Ovary (tissue), 7 donors: ENCODE measurements at regions not wholly inside any gene's neighbourhood (a gene's known extent, or its start where the extent isn't known, plus 50 kb on each side); places are given as distances from the start of the nearest gene placed in this dataset.

ENCODE experiments used
- DNase-seq, 5 donors: peaks; one replicate each; pipeline ENCODE4 v3.0.0-alpha.2; 2019 to 2020
- H3K27ac ChIP-seq, 2 donors: fragments of 200-600 bp; one replicate each; pipeline versions ENCODE4 v1.5.1 to v1.8.0; 2019 to 2022
- H3K27me3 ChIP-seq: fragments of 200-600 bp; one replicate; pipeline ENCODE4 v1.8.0; 2022
- H3K36me3 ChIP-seq: fragments of 200-600 bp; sonication (generic); one replicate; pipeline ENCODE4 v1.5.1; 2019
- H3K4me1 ChIP-seq: one replicate; pipeline ENCODE4 v1.8.1; 2013; ENCODE audit warnings: mild to moderate bottlenecking, moderate library complexity; ENCODE audit not compliant: insufficient read depth
- H3K4me3 ChIP-seq: fragments of 200-600 bp; sonication (generic); one replicate; pipeline ENCODE4 v1.5.1; 2017
- H3K9me3 ChIP-seq, 2 donors: fragments of 200-600 bp in 1 of 2; sonication (generic) in 1 of 2; one replicate each; pipeline versions ENCODE4 v1.5.1 to v1.8.1; 2013 to 2019; ENCODE audit warnings: mild to moderate bottlenecking in 1 of 2, moderate library complexity in 1 of 2
- CTCF ChIP-seq, 3 donors: fragments of 450-650 bp in 2 of 3; fragments of 200-600 bp in 1 of 3; IDR thresholded peaks; one replicate each; pipeline versions ENCODE4 v1.5.1 to v1.8.0; 2016 to 2022; ENCODE audit warnings: antibody characterized with exemption in 3 of 3, mild to moderate bottlenecking in 1 of 3
- EP300 ChIP-seq: sonication (generic); formaldehyde crosslinking; IDR thresholded peaks from one replicate; pipeline ENCODE4 v1.6.1; 2017; ENCODE audit warnings: antibody characterized with exemption
- POLR2A ChIP-seq: fragments of 450-650 bp; IDR thresholded peaks from one replicate; pipeline ENCODE4 v1.6.1; 2017; ENCODE audit warnings: antibody characterized with exemption, mild to moderate bottlenecking, moderate library complexity
- WGBS, 3 donors: extraction: QIAGEN DNeasy Blood & Tissue Kit in 1 of 3; methylation state at CpG; one replicate each; pipeline versions ENCODE4 v1.1.5 to v1.1.7; 2013 to 2017; 5-methylcytosine and 5-hydroxymethylcytosine counted together
- intact Hi-C, 4 donors: fragments of 100-400 bp; cut with DNase I; formaldehyde crosslinking; loops; one replicate each; pipeline versions ENCODE4 v1.11.0 to v1.15.1; 2022 to 2023
- donor health status: DM: no; HTN: no; CAD: no; lungs with moderate emphysema.
- donor health status: DM: no; HTN: no; CAD: no.
- donor health status: Bipolar disorder and iron deficiency.
- donor health status: DM: no; HTN: no; CAD: no.
- donor health status: DM: yes; HTN: yes; CAD: no.

- WGBS, 3 donors, result 88 to 92% (median 92%) methylated on average over 4 of the region's 4 CpGs
- H3K4me1 ChIP-seq, result no peaks in the 10 kb centered on the region
- H3K9me3 ChIP-seq, result no peaks in the 10 kb centered on the region
- no peaks in the 10 kb centered on the region for H3K36me3 ChIP-seq
- no peak overlapping the region for H3K4me3 ChIP-seq
- intact Hi-C loops, result no loop called here
- H3K27ac ChIP-seq, result no peak overlapping the region
- no peaks in the 10 kb centered on the region for H3K27me3 ChIP-seq
- TF ChIP-seq POLR2A (no peak), CTCF (IDR thresholded peaks at IDR 0.05) (no peak), EP300 (no peak)
- DNase-seq, result no peak
Observed at GRCh38 chr13:106276876-106277275, 258.6 kb downstream of the EFNB2 start.

- DNase-seq, result no peak
- TF ChIP-seq CTCF (IDR thresholded peaks at IDR 0.05), result no peak
- no peaks in the 10 kb centered on the region for H3K9me3 ChIP-seq
- H3K27ac ChIP-seq, result no peak overlapping the region
- intact Hi-C loops, result no loop called here
- H3K36me3 ChIP-seq, result no peaks in the 10 kb centered on the region
- H3K4me3 ChIP-seq, result no peak overlapping the region
- no peaks in the 10 kb centered on the region for H3K4me1 ChIP-seq
- H3K27me3 ChIP-seq, result no peaks in the 10 kb centered on the region
- 50 to 60% (median 50%) methylated on average over 4 of the region's 4 CpGs for WGBS, 3 donors
Observed at GRCh38 chr13:106275446-106276032, 259.9 kb downstream of the EFNB2 start.

- H3K36me3 ChIP-seq, result no peaks in the 10 kb centered on the region
- WGBS, 3 donors, result 69 to 80% (median 75%) methylated on average over 3 of the region's 3 CpGs
- H3K4me1 ChIP-seq, result no peaks in the 10 kb centered on the region
- no peaks in the 10 kb centered on the region for H3K9me3 ChIP-seq
- no peak for DNase-seq
- no peak overlapping the region for H3K27ac ChIP-seq
- intact Hi-C loops, result no loop called here
- H3K4me3 ChIP-seq, result no peak overlapping the region
- no peaks in the 10 kb centered on the region for H3K27me3 ChIP-seq
- TF ChIP-seq EP300 (no peak), POLR2A (no peak), CTCF (IDR thresholded peaks at IDR 0.05) (no peak)
Observed at GRCh38 chr13:106274551-106275203, 260.8 kb downstream of the EFNB2 start.

- peaks cover 0 to 4% of the 10 kb centered on the region in 2 donors for H3K9me3 ChIP-seq
- intact Hi-C loops, result no loop called here
- no peak overlapping the region for H3K4me3 ChIP-seq
- WGBS, 3 donors, result 84 to 88% (median 88%) methylated on average over 4 of the region's 4 CpGs
- DNase-seq, result no peak
- no peak for TF ChIP-seq EP300
- H3K36me3 ChIP-seq, result no peaks in the 10 kb centered on the region
- H3K27ac ChIP-seq, result no peak overlapping the region
- no peaks in the 10 kb centered on the region for H3K27me3 ChIP-seq
- H3K4me1 ChIP-seq, result no peaks in the 10 kb centered on the region
Observed at GRCh38 chr13:106263801-106264200, 271.7 kb downstream of the EFNB2 start.

- intact Hi-C loops, result no loop called here
- WGBS, 3 donors, result 91 to 94% (median 91%) methylated on average over 8 of the region's 8 CpGs
- Histone ChIP-seq H3K27me3 (no peaks in the 10 kb centered on the region), H3K4me3 (no peak overlapping the region), H3K4me1 (no peaks in the 10 kb centered on the region), H3K27ac (no peak overlapping the region), H3K36me3 (no peaks in the 10 kb centered on the region), H3K9me3 (peaks cover 0 to 4% of the 10 kb centered on the region in 2 donors)
- no peak for DNase-seq
- TF ChIP-seq POLR2A (no peak), EP300 (no peak), CTCF (IDR thresholded peaks at IDR 0.05) (no peak)
Observed at GRCh38 chr13:106262886-106263285, 272.6 kb downstream of the EFNB2 start.
